ENCODE measurements at regions not wholly inside any gene's neighbourhood (a gene's known extent, or its start where the extent isn't known, plus 50 kb on each side); places are given as distances from the start of the nearest gene placed in this dataset.

GRCh38 chr3:165455360-165455759 is 259.2 kb upstream of the SLITRK3 start:
- Mint-ChIP-seq H3K27me3 (ENCODE audit: insufficient read depth) (no peaks in the 10 kb centered on the region), H3K4me3 (no peak overlapping the region), H3K4me1 (ENCODE audit: low read depth) (no peaks in the 10 kb centered on the region), H3K9me3 (peaks cover 14% of the 10 kb centered on the region), H3K36me3 (ENCODE audit: low read depth) (no peaks in the 10 kb centered on the region), H3K27ac (no peak overlapping the region)
- intact Hi-C loops (cut with micrococcal nuclease): no loop called here
- no peak for DNase-seq (ENCODE audit: low spot score)

- intact Hi-C loops (cut with micrococcal nuclease): no loop called here
- Mint-ChIP-seq H3K4me3 (no peak overlapping the region), H3K36me3 (ENCODE audit: low read depth) (no peaks in the 10 kb centered on the region), H3K27me3 (ENCODE audit: insufficient read depth) (no peaks in the 10 kb centered on the region), H3K4me1 (ENCODE audit: low read depth) (no peaks in the 10 kb centered on the region), H3K9me3 (peaks cover 14% of the 10 kb centered on the region), H3K27ac (no peak overlapping the region)
- DNase-seq (ENCODE audit: low spot score): no peak
These were observed 255.3 kb upstream of the SLITRK3 start for GRCh38 chr3:165451371-165452070.

DNA sequence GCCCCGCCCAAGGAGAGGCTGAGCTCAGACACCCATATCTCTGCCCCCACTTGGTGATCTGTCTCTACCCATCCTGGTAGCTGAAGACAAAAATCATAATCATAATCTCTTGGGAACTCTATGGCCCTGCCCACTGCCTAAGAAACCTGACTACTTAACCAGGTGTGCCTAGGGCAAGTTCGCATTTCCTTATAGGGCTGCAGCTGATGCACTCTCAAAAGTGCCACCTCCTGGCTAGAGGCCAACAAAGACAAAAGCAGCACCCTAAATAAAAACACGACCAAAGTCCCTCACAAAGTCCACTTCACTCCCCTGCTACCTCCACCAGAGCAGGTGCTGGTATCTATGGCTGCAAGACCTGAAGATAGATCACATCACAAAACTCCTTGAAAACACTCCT is 250.4 kb upstream of the SLITRK3 start:
- no peak for DNase-seq (ENCODE audit: low spot score)
- H3K36me3 Mint-ChIP-seq (ENCODE audit: low read depth): no peaks in the 10 kb centered on the region
- H3K9me3 Mint-ChIP-seq: peaks cover 5% of the 10 kb centered on the region
- H3K27me3 Mint-ChIP-seq (ENCODE audit: insufficient read depth): no peaks in the 10 kb centered on the region
- no peak overlapping the region for H3K4me3 Mint-ChIP-seq
- intact Hi-C loops (cut with micrococcal nuclease): no loop called here
- no peaks in the 10 kb centered on the region for H3K4me1 Mint-ChIP-seq (ENCODE audit: low read depth)
- no peak overlapping the region for H3K27ac Mint-ChIP-seq

DNA sequence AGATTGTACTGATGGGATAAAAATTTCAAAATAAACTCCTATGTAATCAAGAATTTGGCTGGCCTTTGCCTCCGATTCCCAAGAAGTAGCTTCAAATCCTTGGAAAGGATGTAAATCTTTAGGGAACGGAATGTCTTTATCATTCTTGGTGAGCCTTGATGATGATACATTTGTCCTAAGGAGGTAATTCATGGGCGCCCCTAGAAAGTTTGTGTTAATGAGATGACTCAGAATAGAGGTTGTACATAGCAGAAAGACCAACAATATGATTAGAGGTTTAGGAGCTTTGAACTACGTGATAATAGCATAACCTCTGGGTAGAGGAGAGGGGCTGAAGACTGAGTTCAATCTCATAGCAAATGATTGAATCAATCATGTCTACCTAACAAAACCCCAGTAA is 248.6 kb upstream of the SLITRK3 start:
- intact Hi-C loops (cut with micrococcal nuclease): no loop called here
- Mint-ChIP-seq H3K36me3 (ENCODE audit: low read depth) (no peaks in the 10 kb centered on the region), H3K27ac (no peak overlapping the region), H3K4me1 (ENCODE audit: low read depth) (no peaks in the 10 kb centered on the region), H3K9me3 (peaks cover 5% of the 10 kb centered on the region), H3K27me3 (ENCODE audit: insufficient read depth) (no peaks in the 10 kb centered on the region), H3K4me3 (no peak overlapping the region)
- DNase-seq (ENCODE audit: low spot score): no peak

DNA sequence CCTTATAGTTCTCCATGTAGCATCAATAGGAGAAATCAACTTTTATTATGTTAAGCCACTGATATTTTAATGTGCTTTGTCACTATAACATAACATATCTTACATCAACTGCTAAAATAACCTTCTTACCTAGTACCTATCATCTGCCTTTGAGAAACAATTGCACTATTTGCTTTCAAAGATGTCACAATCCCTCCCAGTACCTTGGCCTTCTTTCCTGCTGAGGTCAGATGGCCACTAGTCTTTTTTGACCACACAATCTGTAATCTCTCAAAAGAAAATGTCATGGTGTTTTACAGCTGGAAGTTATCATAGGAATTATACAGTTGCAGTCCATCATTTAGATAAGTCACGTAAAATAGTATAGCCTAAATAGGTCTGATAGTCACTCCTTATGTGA is 247.5 kb upstream of the SLITRK3 start:
- intact Hi-C loops (cut with micrococcal nuclease): no loop called here
- peaks cover 5% of the 10 kb centered on the region for H3K9me3 Mint-ChIP-seq
- DNase-seq (ENCODE audit: low spot score): no peak
- no peak overlapping the region for H3K27ac Mint-ChIP-seq
- H3K4me3 Mint-ChIP-seq: no peak overlapping the region
- H3K4me1 Mint-ChIP-seq (ENCODE audit: low read depth): no peaks in the 10 kb centered on the region
- no peaks in the 10 kb centered on the region for H3K27me3 Mint-ChIP-seq (ENCODE audit: insufficient read depth)
- H3K36me3 Mint-ChIP-seq (ENCODE audit: low read depth): no peaks in the 10 kb centered on the region

GRCh38 chr3:165442061-165442460 is 245.9 kb upstream of the SLITRK3 start:
- Mint-ChIP-seq H3K36me3 (ENCODE audit: low read depth) (no peaks in the 10 kb centered on the region), H3K9me3 (peaks cover 5% of the 10 kb centered on the region)

GRCh38 chr3:165440380-165440779 is 244.2 kb upstream of the SLITRK3 start:
- H3K36me3 Mint-ChIP-seq (ENCODE audit: low read depth): no peaks in the 10 kb centered on the region
- intact Hi-C loops (cut with micrococcal nuclease): no loop called here
- peaks cover 5% of the 10 kb centered on the region for H3K9me3 Mint-ChIP-seq
- H3K4me3 Mint-ChIP-seq: no peak overlapping the region
- no peak for DNase-seq (ENCODE audit: low spot score)
- no peaks in the 10 kb centered on the region for H3K27me3 Mint-ChIP-seq (ENCODE audit: insufficient read depth)
- H3K27ac Mint-ChIP-seq: no peak overlapping the region
- H3K4me1 Mint-ChIP-seq (ENCODE audit: low read depth): no peaks in the 10 kb centered on the region

More at GRCh38 chr3:165442061-165442460, 245.9 kb upstream of the SLITRK3 start:
- no peak overlapping the region for H3K27ac Mint-ChIP-seq
- intact Hi-C loops (cut with micrococcal nuclease): no loop called here
- no peaks in the 10 kb centered on the region for H3K27me3 Mint-ChIP-seq (ENCODE audit: insufficient read depth)
- no peaks in the 10 kb centered on the region for H3K4me1 Mint-ChIP-seq (ENCODE audit: low read depth)
- DNase-seq (ENCODE audit: low spot score): no peak
- no peak overlapping the region for H3K4me3 Mint-ChIP-seq

- no peak for DNase-seq (ENCODE audit: low spot score)
- H3K36me3 Mint-ChIP-seq (ENCODE audit: low read depth): no peaks in the 10 kb centered on the region
- no peaks in the 10 kb centered on the region for H3K27me3 Mint-ChIP-seq (ENCODE audit: insufficient read depth)
- no peak overlapping the region for H3K4me3 Mint-ChIP-seq
- no peaks in the 10 kb centered on the region for H3K4me1 Mint-ChIP-seq (ENCODE audit: low read depth)
- peaks cover 8% of the 10 kb centered on the region for H3K9me3 Mint-ChIP-seq
- no peak overlapping the region for H3K27ac Mint-ChIP-seq
- intact Hi-C loops (cut with micrococcal nuclease): no loop called here
These were observed 243.6 kb upstream of the SLITRK3 start for GRCh38 chr3:165439765-165440164.

DNA sequence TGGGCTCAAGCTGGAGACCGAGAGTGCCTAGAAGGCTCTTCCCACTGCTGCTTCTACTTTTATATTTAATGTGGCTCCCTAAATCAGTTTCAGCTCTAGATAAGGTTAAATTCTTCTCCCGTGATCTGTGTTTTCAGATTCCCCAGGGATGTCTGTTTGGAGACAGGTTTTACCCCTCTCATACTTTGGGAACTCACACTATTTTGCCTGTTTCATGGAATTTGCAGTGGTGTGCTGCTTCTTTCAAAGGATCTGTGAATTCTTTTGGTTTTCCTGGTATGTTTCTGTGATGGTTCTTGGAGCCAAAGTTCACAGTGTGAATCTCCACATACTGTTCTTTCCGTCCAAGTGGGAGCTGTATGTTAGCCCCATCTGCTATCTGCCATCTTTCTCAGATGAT is 238.3 kb upstream of the SLITRK3 start:
- peaks cover 6% of the 10 kb centered on the region for H3K9me3 Mint-ChIP-seq
- H3K27ac Mint-ChIP-seq: no peak overlapping the region
- H3K27me3 Mint-ChIP-seq (ENCODE audit: insufficient read depth): no peaks in the 10 kb centered on the region
- intact Hi-C loops (cut with micrococcal nuclease): no loop called here
- no peak for DNase-seq (ENCODE audit: low spot score)
- no peaks in the 10 kb centered on the region for H3K36me3 Mint-ChIP-seq (ENCODE audit: low read depth)
- H3K4me3 Mint-ChIP-seq: no peak overlapping the region
- H3K4me1 Mint-ChIP-seq (ENCODE audit: low read depth): no peaks in the 10 kb centered on the region

DNA sequence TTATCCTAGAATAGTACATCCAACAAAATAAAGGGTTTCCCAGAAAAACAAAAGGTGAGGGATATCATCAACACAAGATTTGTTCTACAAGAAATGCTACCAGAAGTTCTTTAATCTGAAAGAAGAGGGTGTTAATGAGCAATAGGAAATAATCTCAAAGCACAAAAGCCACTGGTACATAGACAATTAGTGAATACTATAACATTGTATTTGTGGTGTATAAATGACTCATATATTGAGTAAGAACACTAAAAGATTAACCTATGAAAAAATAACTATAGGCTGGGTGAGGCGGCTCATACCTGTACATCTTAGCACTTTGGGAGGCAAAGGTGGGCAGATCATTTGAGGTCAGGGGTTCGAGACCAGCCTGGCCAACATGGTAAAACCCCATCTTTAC is 210.2 kb upstream of the SLITRK3 start:
- intact Hi-C loops (cut with micrococcal nuclease): no loop called here
- Mint-ChIP-seq H3K9me3 (peaks cover 10% of the 10 kb centered on the region), H3K4me1 (ENCODE audit: low read depth) (no peaks in the 10 kb centered on the region), H3K4me3 (no peak overlapping the region), H3K27ac (no peak overlapping the region), H3K27me3 (ENCODE audit: insufficient read depth) (no peaks in the 10 kb centered on the region), H3K36me3 (ENCODE audit: low read depth) (no peaks in the 10 kb centered on the region)
- no peak for DNase-seq (ENCODE audit: low spot score)

- Mint-ChIP-seq H3K9me3 (peaks cover 10% of the 10 kb centered on the region), H3K4me3 (no peak overlapping the region), H3K4me1 (ENCODE audit: low read depth) (no peaks in the 10 kb centered on the region), H3K27ac (no peak overlapping the region), H3K27me3 (ENCODE audit: insufficient read depth) (no peaks in the 10 kb centered on the region), H3K36me3 (ENCODE audit: low read depth) (no peaks in the 10 kb centered on the region)
- intact Hi-C loops (cut with micrococcal nuclease): no loop called here
- DNase-seq (ENCODE audit: low spot score): no peak
These were observed 208.3 kb upstream of the SLITRK3 start for GRCh38 chr3:165404357-165405027.

- Mint-ChIP-seq H3K4me3 (no peak overlapping the region), H3K27me3 (ENCODE audit: insufficient read depth) (no peaks in the 10 kb centered on the region), H3K4me1 (ENCODE audit: low read depth) (no peaks in the 10 kb centered on the region), H3K36me3 (ENCODE audit: low read depth) (no peaks in the 10 kb centered on the region), H3K9me3 (peaks cover 10% of the 10 kb centered on the region), H3K27ac (no peak overlapping the region)
- intact Hi-C loops (cut with micrococcal nuclease): no loop called here
- no peak for DNase-seq (ENCODE audit: low spot score)
These were observed 207.5 kb upstream of the SLITRK3 start for GRCh38 chr3:165403666-165404065.

- DNase-seq (ENCODE audit: low spot score): no peak
- Mint-ChIP-seq H3K27me3 (ENCODE audit: insufficient read depth) (no peaks in the 10 kb centered on the region), H3K27ac (no peak overlapping the region), H3K4me1 (ENCODE audit: low read depth) (no peaks in the 10 kb centered on the region), H3K4me3 (no peak overlapping the region), H3K36me3 (ENCODE audit: low read depth) (no peaks in the 10 kb centered on the region), H3K9me3 (peaks cover under 1% of the 10 kb centered on the region)
- intact Hi-C loops (cut with micrococcal nuclease): no loop called here
These were observed 199.0 kb upstream of the SLITRK3 start for GRCh38 chr3:165395188-165395587.

All from activated T-helper 1 cell treated with anti-CD3 and anti-CD28 coated beads, Interleukin-12 subunit alpha, Interleukin-12 subunit beta, Interleukin-2, Interleukin-4 antibody, amounts not matched to agents 30 ng/mL and 10 ng/mL and 1 ng/mL, durations not matched to agents 14 hours and 24 hours and 36 hours (primary cell).